ENCODE measurements at regions not wholly inside any gene's neighbourhood (a gene's known extent, or its start where the extent isn't known, plus 50 kb on each side); places are given as distances from the start of the nearest gene placed in this dataset.

- no peak overlapping the region for H3K4me3 ChIP-seq (ENCODE audit: low read length in 3 of 3)
- no peaks in the 10 kb centered on the region for H3K4me1 ChIP-seq (ENCODE audit: control insufficient read depth in 3 of 3, insufficient read depth in 3 of 3, low read length in 3 of 3)
Measured at GRCh38 chr5:29882036-29882435, 1311.5 kb upstream of the CDH6 start.

DNA sequence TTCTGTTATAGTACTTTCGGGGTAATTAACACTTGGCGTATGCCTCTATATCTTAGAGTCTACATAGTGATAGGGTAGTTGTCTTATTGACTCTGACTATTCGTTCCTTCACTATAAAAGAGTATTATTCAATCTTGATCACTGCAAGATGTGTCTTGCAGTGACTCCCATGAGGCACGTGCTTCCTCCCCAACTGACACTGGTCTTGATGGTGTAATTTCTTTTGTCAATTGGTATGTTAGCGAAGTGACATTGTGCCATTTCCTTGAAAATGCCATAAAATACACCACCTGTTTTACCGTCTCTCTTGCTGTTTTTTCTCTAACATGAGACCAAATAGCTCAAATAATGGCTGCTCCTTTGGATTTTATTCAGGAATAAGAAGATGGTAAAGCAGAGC, 1314.1 kb upstream of the CDH6 start:
- H3K4me3 ChIP-seq (ENCODE audit: low read length in 3 of 3), result no peak overlapping the region
- H3K27me3 ChIP-seq (ENCODE audit: control insufficient read depth in 3 of 3, insufficient read depth in 3 of 3, low read length in 3 of 3), result no peaks in the 10 kb centered on the region
- H3K9ac ChIP-seq (ENCODE audit: low read depth in 1 of 3, low read length in 3 of 3), result no peak overlapping the region
- H3K9me3 ChIP-seq (ENCODE audit: control insufficient read depth in 3 of 3, low read length in 3 of 3), result peaks cover 0 to 2% (median 0%) of the 10 kb centered on the region in 3 donors
- H3K27ac ChIP-seq (ENCODE audit: low read depth, low read length), result no peak overlapping the region
- H3K36me3 ChIP-seq (ENCODE audit: control insufficient read depth in 3 of 3, insufficient read depth in 3 of 3, low read length in 3 of 3), result no peaks in the 10 kb centered on the region
- H3K4me1 ChIP-seq (ENCODE audit: control insufficient read depth in 3 of 3, insufficient read depth in 3 of 3, low read length in 3 of 3), result no peaks in the 10 kb centered on the region

More at GRCh38 chr5:29882036-29882435, 1311.5 kb upstream of the CDH6 start:
- Histone ChIP-seq H3K36me3 (ENCODE audit: control insufficient read depth in 3 of 3, insufficient read depth in 3 of 3, low read length in 3 of 3) (no peaks in the 10 kb centered on the region), H3K9me3 (ENCODE audit: control insufficient read depth in 3 of 3, low read length in 3 of 3) (no peaks in the 10 kb centered on the region), H3K9ac (ENCODE audit: low read depth in 1 of 3, low read length in 3 of 3) (no peak overlapping the region), H3K27ac (ENCODE audit: low read depth, low read length) (no peak overlapping the region), H3K27me3 (ENCODE audit: control insufficient read depth in 3 of 3, insufficient read depth in 3 of 3, low read length in 3 of 3) (no peaks in the 10 kb centered on the region)

- Histone ChIP-seq H3K4me1 (ENCODE audit: control insufficient read depth in 3 of 3, insufficient read depth in 3 of 3, low read length in 3 of 3) (no peaks in the 10 kb centered on the region), H3K36me3 (ENCODE audit: control insufficient read depth in 3 of 3, insufficient read depth in 3 of 3, low read length in 3 of 3) (no peaks in the 10 kb centered on the region), H3K4me3 (ENCODE audit: low read length in 3 of 3) (no peak overlapping the region), H3K27ac (ENCODE audit: low read depth, low read length) (no peak overlapping the region), H3K9ac (ENCODE audit: low read depth in 1 of 3, low read length in 3 of 3) (no peak overlapping the region), H3K9me3 (ENCODE audit: control insufficient read depth in 3 of 3, low read length in 3 of 3) (peaks cover 0 to 2% (median 0%) of the 10 kb centered on the region in 3 donors), H3K27me3 (ENCODE audit: control insufficient read depth in 3 of 3, insufficient read depth in 3 of 3, low read length in 3 of 3) (no peaks in the 10 kb centered on the region)
Measured at GRCh38 chr5:29878599-29878998, 1314.9 kb upstream of the CDH6 start.

DNA sequence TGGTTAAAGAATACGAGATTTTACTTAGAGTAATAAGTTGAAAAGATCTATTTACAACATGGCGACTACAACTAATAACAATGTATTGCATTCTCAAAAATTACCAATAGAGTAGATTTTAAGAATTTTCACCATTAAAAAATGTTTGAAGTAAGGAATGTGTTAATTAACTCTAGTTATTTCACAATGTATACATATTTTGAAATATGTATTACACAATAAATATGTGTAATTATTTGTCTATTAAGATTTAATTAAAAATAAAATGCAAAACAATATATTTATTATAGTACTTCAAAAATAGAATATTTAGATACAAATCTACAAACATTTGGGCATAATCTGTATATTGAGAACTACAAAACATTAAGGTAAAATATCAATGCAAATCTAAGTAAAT, 1326.3 kb upstream of the CDH6 start:
- H3K4me3 ChIP-seq (ENCODE audit: low read length in 3 of 3), result no peak overlapping the region
- no peak overlapping the region for H3K9ac ChIP-seq (ENCODE audit: low read depth in 1 of 3, low read length in 3 of 3)
- H3K4me1 ChIP-seq (ENCODE audit: control insufficient read depth in 3 of 3, insufficient read depth in 3 of 3, low read length in 3 of 3), result no peaks in the 10 kb centered on the region
- no peaks in the 10 kb centered on the region for H3K36me3 ChIP-seq (ENCODE audit: control insufficient read depth in 3 of 3, insufficient read depth in 3 of 3, low read length in 3 of 3)
- H3K9me3 ChIP-seq (ENCODE audit: control insufficient read depth in 3 of 3, low read length in 3 of 3), result no peaks in the 10 kb centered on the region
- no peaks in the 10 kb centered on the region for H3K27me3 ChIP-seq (ENCODE audit: control insufficient read depth in 3 of 3, insufficient read depth in 3 of 3, low read length in 3 of 3)
- H3K27ac ChIP-seq (ENCODE audit: low read depth, low read length), result no peak overlapping the region

DNA sequence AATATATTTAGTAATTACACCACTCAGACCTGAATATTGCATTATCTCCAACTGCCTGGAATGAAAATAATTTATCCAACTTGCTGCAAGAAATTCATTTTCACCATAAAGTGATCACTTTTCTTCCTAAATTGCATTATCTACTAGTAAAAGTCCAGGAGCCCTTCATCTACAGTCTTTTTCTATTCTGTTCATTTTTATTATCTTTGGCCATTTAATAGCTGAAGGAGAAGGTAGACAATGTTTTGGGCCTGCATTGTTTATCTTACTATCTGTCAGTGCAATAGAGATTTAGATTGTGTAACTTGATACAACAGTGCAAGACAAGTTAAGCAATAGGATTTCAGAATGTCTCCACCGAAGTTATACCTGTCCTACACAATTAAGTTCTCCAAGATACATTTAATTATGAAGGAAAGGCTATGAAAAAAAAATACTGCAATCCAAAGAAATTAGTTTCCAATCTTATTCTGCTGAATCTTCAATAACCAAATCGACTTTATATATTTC, 1339.7 kb upstream of the CDH6 start:
- Histone ChIP-seq H3K4me3 (ENCODE audit: low read length in 3 of 3) (no peak overlapping the region), H3K9me3 (ENCODE audit: control insufficient read depth in 3 of 3, low read length in 3 of 3) (peaks cover 0 to 5% (median 0%) of the 10 kb centered on the region in 3 donors), H3K36me3 (ENCODE audit: control insufficient read depth in 3 of 3, insufficient read depth in 3 of 3, low read length in 3 of 3) (no peaks in the 10 kb centered on the region), H3K27me3 (ENCODE audit: control insufficient read depth in 3 of 3, insufficient read depth in 3 of 3, low read length in 3 of 3) (no peaks in the 10 kb centered on the region), H3K27ac (ENCODE audit: low read depth, low read length) (no peak overlapping the region), H3K9ac (ENCODE audit: low read depth in 1 of 3, low read length in 3 of 3) (no peak overlapping the region), H3K4me1 (ENCODE audit: control insufficient read depth in 3 of 3, insufficient read depth in 3 of 3, low read length in 3 of 3) (no peaks in the 10 kb centered on the region)

DNA sequence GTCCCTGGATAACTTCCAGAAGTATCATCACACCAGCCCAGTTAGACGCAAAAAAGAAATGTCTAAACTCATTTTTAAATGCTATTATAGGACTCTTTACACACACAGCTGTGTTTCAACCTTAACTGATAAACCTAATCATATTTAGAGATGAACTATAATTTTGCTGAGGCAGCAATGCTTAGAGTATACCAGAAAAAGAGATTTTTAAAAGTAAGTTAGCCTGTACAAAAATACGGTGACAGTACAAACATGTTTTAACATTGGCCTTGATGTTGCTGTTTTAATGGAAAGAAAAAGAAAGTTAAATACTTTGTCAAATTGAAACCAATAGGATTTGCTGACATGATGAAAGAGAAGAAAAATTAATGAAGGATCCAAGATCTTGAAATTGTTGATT, 1341.2 kb upstream of the CDH6 start:
- no peaks in the 10 kb centered on the region for H3K27me3 ChIP-seq (ENCODE audit: control insufficient read depth in 3 of 3, insufficient read depth in 3 of 3, low read length in 3 of 3)
- H3K9ac ChIP-seq (ENCODE audit: low read depth in 1 of 3, low read length in 3 of 3), result no peak overlapping the region
- no peak overlapping the region for H3K4me3 ChIP-seq (ENCODE audit: low read length in 3 of 3)
- no peaks in the 10 kb centered on the region for H3K4me1 ChIP-seq (ENCODE audit: control insufficient read depth in 3 of 3, insufficient read depth in 3 of 3, low read length in 3 of 3)
- peaks cover 0 to 5% (median 0%) of the 10 kb centered on the region in 3 donors for H3K9me3 ChIP-seq (ENCODE audit: control insufficient read depth in 3 of 3, low read length in 3 of 3)
- no peaks in the 10 kb centered on the region for H3K36me3 ChIP-seq (ENCODE audit: control insufficient read depth in 3 of 3, insufficient read depth in 3 of 3, low read length in 3 of 3)
- no peak overlapping the region for H3K27ac ChIP-seq (ENCODE audit: low read depth, low read length)

GRCh38 chr5:29845206-29845605, 1348.3 kb upstream of the CDH6 start:
- no peaks in the 10 kb centered on the region for H3K4me1 ChIP-seq (ENCODE audit: control insufficient read depth in 3 of 3, insufficient read depth in 3 of 3, low read length in 3 of 3)
- H3K9me3 ChIP-seq (ENCODE audit: control insufficient read depth in 3 of 3, low read length in 3 of 3), result peaks cover 0 to 5% (median 2%) of the 10 kb centered on the region in 3 donors
- no peaks in the 10 kb centered on the region for H3K27me3 ChIP-seq (ENCODE audit: control insufficient read depth in 3 of 3, insufficient read depth in 3 of 3, low read length in 3 of 3)

DNA sequence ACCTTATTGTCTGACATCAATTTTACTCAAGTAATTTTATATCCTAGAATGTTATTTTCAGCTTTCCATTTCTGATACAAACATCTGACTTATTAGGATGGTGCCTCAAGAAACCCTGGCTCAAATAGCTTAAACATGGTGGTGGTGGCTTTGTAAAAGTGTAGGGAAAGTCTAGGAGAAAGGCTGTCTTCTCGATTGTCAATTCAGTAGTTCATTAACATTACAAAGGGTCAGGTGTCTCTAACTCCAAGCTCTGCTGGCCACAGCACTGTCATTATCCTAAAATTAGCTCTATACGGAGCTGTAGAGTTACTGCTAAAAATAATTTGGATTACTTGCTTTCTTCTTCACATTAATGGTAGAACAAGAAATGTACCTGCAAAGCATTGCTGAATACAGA, 1360.1 kb upstream of the CDH6 start:
- Histone ChIP-seq H3K36me3 (ENCODE audit: control insufficient read depth in 3 of 3, insufficient read depth in 3 of 3, low read length in 3 of 3) (no peaks in the 10 kb centered on the region), H3K9ac (ENCODE audit: low read depth in 1 of 3, low read length in 3 of 3) (no peak overlapping the region), H3K27ac (ENCODE audit: low read depth, low read length) (no peak overlapping the region), H3K9me3 (ENCODE audit: control insufficient read depth in 3 of 3, low read length in 3 of 3) (no peaks in the 10 kb centered on the region), H3K4me3 (ENCODE audit: low read length in 3 of 3) (no peak overlapping the region), H3K27me3 (ENCODE audit: control insufficient read depth in 3 of 3, insufficient read depth in 3 of 3, low read length in 3 of 3) (no peaks in the 10 kb centered on the region), H3K4me1 (ENCODE audit: control insufficient read depth in 3 of 3, insufficient read depth in 3 of 3, low read length in 3 of 3) (no peaks in the 10 kb centered on the region)

More at GRCh38 chr5:29845206-29845605, 1348.3 kb upstream of the CDH6 start:
- Histone ChIP-seq H3K36me3 (ENCODE audit: control insufficient read depth in 3 of 3, insufficient read depth in 3 of 3, low read length in 3 of 3) (no peaks in the 10 kb centered on the region), H3K27ac (ENCODE audit: low read depth, low read length) (no peak overlapping the region), H3K9ac (ENCODE audit: low read depth in 1 of 3, low read length in 3 of 3) (no peak overlapping the region), H3K4me3 (ENCODE audit: low read length in 3 of 3) (no peak overlapping the region)

- no peak overlapping the region for H3K27ac ChIP-seq (ENCODE audit: low read depth, low read length)
- H3K9me3 ChIP-seq (ENCODE audit: control insufficient read depth in 3 of 3, low read length in 3 of 3), result no peaks in the 10 kb centered on the region
- H3K4me1 ChIP-seq (ENCODE audit: control insufficient read depth in 3 of 3, insufficient read depth in 3 of 3, low read length in 3 of 3), result no peaks in the 10 kb centered on the region
- no peak overlapping the region for H3K4me3 ChIP-seq (ENCODE audit: low read length in 3 of 3)
- H3K27me3 ChIP-seq (ENCODE audit: control insufficient read depth in 3 of 3, insufficient read depth in 3 of 3, low read length in 3 of 3), result no peaks in the 10 kb centered on the region
- no peak overlapping the region for H3K9ac ChIP-seq (ENCODE audit: low read depth in 1 of 3, low read length in 3 of 3)
- H3K36me3 ChIP-seq (ENCODE audit: control insufficient read depth in 3 of 3, insufficient read depth in 3 of 3, low read length in 3 of 3), result no peaks in the 10 kb centered on the region
Measured at GRCh38 chr5:29822521-29822920, 1371.0 kb upstream of the CDH6 start.

DNA sequence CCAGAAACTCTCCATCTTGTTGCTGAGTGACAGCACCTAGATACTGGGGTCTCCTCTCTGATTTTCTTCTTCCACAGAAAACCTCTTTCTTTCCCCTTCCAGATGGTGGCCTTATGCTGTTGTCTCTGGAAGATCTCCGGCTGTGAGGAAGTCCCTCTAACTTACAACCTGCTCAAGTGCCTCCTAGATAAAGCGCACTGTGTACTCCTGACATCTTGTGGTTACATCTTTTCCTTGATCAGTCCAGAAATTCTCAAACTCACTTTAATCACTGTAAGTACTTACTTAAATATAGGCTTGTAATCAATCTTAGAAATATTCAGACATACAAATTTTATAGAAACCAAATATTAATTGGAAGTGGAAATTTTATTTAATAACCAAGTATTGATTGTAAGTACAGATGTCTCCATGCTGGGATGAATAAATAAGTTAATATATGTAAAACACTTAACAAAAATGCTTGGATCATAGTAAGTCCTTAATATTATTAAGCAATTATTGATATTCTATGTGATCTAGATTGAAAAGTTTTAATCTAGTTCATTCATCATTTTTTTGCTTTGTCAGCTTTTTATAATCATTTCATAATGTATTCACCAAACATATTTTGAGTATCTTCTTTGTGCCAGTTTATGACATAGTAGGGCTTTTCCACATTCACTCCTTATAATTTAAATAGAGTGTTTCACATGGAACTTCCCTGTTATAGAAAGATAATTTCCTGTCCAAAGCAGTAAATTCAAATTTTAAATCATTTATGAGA, 1381.4 kb upstream of the CDH6 start:
- H3K27ac ChIP-seq (ENCODE audit: low read depth, low read length), result no peak overlapping the region
- H3K4me3 ChIP-seq (ENCODE audit: low read length in 3 of 3), result no peak overlapping the region
- no peaks in the 10 kb centered on the region for H3K27me3 ChIP-seq (ENCODE audit: control insufficient read depth in 3 of 3, insufficient read depth in 3 of 3, low read length in 3 of 3)
- H3K9me3 ChIP-seq (ENCODE audit: control insufficient read depth in 3 of 3, low read length in 3 of 3), result peaks cover 0 to 3% (median 0%) of the 10 kb centered on the region in 3 donors
- H3K4me1 ChIP-seq (ENCODE audit: control insufficient read depth in 3 of 3, insufficient read depth in 3 of 3, low read length in 3 of 3), result no peaks in the 10 kb centered on the region
- H3K36me3 ChIP-seq (ENCODE audit: control insufficient read depth in 3 of 3, insufficient read depth in 3 of 3, low read length in 3 of 3), result no peaks in the 10 kb centered on the region
- no peak overlapping the region for H3K9ac ChIP-seq (ENCODE audit: low read depth in 1 of 3, low read length in 3 of 3)

All from skeletal muscle tissue (tissue), 3 donors.